HPDE6-E6E7 (cell line): ENCODE measurements at regions not wholly inside any gene's neighbourhood (a gene's known extent, or its start where the extent isn't known, plus 50 kb on each side); places are given as distances from the start of the nearest gene placed in this dataset.

Experiments
- DNase-seq: peaks from one replicate; pipeline ENCODE4 v3.0.0; 2011; ENCODE audit warnings: missing footprints; ENCODE audit errors: extremely low spot score

DNA sequence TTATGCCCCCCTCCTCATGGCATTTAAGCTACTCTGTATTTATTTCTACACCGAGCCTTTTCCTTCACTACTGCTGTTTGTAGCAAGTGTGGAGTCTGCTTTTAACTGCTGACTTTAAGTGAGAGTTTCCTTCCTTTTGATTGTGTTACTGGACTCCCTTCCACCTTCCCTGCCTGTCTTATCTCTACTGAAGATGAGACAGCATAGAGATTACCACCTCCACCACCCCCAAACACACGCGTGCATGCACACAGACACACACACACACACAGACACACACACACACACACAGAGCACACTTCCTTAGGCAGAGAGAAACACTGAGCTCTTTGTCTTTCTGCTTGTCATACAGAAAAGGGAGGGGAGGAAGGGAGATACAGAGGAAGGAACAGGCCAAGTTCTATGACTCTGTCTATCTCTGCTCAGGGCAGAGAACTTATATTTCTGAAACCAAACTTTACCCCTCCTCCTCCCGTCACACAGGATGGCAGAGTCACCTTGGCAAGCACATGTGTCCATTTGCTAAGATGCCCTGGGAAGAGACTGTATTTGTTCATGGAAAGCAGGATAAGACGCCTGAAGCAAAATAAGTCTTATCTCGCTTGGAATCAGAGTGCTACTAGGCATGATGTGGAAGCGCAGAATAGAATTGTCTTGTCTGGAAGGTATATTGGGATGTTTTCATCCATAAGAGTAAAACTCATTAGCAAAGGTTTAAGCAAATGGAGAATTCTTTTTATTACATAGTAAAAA lies 81.8 kb upstream of the CAV2 start:
- DNase-seq, result no peak

DNA sequence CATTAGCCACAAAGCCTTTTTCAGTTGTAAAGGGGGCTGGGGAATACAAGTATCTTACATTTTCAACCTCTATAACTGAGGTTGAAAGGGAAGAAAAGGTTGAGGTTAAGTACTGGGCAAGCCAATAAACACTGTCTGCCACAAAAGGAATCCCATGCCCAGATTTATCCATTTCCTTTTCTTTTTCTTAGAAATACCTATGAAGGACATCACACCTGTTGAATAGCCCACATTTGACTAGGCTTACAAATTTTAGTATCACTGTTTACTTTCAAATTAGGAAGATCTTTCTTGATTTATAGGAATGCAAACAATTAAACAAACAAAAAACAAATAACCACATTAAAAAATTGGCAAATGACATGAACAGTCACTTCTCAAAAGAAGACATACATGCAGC lies 81.0 kb upstream of the CAV2 start:
- DNase-seq, result no peak

DNA sequence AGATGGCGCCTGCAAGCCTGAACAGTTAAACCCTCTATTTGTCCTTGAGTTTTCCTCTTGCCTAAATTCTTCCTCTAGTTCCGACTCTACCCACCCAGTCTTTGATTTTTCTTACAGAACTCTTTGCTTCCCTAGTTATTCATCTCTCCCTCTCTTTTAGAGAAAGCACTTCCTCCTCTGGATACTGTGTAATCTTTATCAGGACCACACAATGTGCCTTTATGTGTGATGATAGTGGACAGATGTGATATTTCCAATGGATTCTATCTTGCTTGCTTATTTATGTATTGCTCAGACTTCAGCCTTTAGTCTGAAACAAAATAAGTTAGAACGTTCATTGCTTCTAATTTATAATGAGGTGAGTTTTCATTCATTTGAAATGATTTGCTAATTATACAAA lies 79.5 kb upstream of the CAV2 start:
- no peak for DNase-seq

DNA sequence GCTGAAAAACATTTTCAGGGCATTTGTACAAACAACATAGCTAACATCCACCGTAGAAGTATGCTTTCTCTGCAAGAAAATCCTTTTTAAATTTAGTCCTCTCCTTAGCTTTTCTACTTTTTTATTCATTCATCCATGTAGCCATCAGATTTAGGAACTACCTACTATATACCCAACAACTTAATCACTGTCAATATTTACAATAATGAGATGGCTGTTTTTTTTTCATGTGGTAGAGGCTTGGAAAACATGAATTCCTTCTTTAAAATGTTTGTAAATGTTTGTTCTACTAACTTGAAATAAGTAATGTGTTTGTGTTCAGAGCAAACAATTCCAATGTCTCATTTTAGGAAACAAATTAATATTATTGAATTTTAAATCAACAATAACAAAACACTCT lies 78.2 kb upstream of the CAV2 start:
- DNase-seq, result no peak

DNA sequence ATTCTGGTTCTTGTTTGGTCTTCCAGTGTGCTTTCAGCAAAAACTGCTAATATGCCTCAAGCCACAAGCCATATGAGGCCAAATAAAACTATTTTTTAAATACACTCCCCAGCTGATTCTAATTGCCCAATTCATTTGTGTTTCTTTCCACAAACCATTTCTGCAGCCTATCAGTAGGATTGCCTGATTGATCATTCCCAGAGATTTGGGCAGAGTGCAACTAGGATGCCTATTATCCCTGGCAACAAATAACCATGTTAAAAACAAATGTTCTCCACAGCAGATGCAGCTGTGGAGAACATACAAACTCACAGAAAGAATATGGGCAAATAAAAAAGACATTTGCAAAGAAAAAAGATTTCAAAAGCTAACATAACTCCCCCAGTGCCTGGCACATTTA lies 76.9 kb upstream of the CAV2 start:
- DNase-seq, result no peak

DNA sequence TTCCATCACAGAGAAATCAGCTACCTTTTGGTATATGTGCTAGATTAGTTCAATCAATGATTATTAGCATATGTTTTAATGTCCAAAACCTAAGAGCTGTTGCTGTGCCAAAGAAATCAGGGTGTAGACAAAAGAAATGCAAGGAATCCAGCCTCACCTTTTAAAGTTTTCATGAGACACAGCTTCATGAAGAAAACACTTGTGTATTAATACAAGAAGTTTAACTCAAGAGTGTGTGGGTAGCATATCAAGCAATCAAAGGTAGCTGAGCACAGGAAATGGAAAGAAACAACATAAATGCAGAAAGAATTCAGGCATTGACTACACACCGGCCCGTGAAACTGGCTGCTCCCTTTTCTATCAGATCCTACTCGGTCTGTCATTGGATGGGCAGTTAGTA lies 76.0 kb upstream of the CAV2 start:
- no peak for DNase-seq

DNA sequence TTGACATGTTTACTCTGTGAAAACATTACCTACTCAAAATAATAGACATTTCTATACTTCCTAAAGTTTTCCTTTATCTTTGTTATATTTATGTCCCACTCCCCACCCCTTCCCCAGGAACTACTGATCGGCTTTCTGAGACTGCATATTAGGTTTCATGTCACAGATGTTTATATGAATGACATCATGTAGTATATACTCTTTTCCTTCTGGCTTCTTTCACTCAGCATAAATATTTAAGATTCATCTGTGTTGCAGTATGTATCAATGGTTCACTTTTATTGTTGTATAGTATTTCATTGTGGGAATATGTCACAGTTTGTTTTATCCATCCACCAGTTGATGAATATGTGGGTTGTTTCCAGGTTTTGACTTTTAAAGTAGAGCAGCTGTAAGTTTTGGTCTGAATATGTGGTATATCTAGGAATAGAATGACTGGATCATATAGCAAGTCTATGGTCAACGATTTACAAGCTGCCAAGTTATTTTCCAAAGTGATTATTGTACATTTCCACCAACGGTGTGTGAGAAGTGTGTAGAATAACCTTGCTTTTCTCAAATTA lies 73.8 kb upstream of the CAV2 start:
- no peak for DNase-seq

DNA sequence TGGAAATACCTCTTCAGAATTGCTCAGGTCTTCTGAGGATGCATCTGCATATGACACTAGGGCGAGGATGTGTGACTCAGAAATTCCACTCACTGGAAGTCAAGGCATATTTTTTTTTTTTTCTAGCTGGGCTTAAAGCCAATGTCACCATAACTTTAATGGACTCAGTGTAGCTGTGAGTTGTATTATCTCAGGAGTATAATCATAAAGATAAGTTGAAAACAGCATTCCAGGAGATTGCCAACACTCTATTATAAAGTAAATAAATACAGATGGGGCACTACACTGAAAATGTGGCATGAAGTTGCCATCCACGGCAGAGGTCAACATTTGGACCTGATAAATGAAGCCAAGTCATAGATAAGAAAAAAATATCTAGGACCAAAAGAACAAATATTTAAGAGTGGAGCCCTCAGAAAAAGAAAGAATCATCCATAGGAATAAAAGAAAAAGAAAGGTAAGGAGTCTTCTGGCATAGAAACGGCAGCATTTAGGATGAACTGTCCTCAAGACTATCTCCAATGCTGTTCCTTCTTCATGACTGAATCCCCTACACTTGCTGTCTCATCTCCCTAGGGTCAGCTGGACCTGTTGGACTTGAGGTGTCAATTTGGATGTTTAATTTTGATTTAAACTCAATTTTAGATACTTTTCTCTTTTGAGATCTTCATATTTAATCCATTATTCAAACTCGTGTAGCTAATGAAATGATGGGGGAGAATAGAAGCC lies 72.9 kb upstream of the CAV2 start:
- peak; percentile 25 for DNase-seq

DNA sequence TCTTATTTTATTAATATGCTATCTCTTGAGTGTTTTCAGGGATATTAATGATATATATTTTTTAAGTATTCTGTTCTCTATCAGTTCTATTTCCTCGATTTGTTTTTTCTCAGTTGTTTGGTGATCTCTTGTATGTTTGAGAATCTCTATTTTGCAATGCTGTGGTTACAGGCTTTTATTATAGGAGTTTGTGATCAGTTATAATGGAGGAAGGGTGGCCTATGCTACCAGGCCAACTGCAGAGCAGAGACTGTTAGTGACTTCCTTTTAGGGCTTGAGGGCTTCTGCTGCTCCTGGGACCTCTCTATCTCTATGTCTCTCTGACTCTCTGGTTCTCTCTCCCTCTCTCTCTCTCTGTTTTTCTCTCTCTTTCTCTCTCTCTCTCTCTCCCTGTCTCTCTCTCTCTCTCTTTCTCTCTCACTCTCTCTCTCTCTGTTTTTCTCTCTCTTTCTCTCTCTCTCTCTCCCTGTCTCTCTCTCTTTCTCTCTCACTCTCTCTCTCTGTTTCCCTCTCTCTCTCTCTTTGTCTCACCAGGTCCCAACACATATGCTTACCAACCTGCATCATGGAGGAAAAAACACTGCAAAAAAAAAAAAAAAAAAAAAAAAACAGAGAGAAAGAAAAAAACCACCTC lies 69.4 kb upstream of the CAV2 start:
- DNase-seq, result no peak

DNA sequence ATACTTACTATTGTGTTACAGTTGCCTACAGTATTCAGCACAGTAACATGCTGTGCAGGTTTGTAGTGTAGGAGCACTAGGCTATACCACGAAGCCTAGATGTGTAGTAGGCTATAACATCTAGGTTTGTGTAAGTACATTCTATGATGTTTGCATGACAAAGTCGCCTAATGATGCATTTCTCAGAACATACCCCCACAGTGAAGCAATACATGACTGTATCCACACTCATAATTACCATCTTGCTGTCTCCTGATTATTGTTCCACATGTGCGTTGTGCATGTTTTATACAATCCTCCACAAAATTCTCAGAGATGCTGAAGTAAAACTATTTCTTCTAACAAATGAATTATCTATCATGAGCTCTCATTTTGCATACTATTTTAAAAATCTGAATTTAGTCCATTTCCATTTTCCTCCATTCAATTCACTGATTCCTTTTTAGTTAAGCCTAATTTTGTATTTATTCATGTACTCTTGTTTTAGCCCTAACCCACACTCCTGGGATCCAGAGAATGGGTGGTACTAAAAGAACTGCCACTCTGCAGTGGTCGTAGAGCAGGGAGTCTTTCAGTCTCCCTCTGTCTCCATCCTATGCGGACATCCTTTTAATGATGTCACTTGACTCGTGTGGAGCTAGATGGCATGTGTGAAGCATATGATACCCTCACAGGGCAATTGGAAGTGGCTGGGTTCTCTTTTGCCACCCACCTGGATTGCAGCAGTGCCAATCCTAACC lies 67.6 kb upstream of the CAV2 start:
- no peak for DNase-seq

DNA sequence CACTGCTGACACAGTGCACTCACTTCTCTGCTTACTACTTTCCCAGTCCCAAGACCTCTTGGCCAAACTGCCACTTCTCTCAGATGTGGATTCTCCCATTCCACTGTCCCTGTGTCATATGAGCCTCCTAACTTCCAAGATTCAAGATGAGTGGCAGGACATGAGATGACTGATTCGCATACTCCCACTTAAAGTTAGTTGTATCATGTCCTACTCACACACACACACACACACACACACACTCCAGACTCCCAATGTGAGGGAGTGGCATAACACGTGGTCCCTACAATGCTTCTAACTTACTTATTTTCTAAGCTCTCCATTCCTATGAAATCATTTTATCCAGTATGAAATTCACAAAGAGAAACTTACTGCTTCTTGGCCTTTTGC lies 67.0 kb upstream of the CAV2 start:
- no peak for DNase-seq

DNA sequence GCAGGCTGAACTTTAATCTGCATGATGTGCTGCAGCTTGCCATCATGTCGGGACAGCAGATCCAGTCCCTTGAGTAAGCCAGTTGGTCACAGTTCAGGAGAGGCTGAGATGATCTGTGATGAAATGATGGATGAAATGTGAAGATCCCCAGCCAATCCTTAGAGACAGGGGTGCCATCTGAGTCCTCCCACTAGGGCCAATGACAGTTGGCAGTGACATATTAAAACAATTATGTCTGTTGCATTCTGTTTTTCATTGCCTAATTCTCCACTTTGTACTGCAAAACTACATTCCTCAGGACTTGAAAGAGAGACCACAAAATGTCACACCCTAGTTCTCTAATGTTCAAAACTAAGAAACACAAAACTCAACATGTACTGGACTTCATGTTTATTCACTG lies 66.3 kb upstream of the CAV2 start:
- no peak for DNase-seq

DNA sequence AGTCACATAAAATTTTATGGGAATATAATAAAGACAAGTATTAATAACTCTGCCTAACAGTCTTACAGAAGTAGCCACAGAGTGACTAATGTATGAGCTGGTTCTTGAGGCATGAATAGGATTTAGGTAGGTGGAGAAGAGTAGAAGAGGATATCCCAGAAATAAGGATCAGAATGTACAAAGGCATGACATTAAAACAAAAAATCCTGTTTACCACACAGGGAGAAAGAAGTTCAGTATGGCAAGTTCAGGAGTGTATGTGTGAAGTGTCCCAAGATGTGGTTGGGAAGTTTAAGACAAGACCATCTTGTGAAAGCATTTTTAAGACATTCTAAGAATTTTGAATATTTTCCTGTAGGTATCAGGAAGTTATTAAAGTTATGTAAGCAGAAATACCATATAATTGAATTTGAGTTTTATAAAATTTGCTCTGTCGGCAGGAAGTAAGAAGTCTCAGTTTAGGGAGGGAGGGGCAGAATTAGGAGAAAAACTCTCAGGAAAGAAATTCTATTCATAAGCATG lies 64.7 kb upstream of the CAV2 start:
- peak; percentile 36 for DNase-seq

DNA sequence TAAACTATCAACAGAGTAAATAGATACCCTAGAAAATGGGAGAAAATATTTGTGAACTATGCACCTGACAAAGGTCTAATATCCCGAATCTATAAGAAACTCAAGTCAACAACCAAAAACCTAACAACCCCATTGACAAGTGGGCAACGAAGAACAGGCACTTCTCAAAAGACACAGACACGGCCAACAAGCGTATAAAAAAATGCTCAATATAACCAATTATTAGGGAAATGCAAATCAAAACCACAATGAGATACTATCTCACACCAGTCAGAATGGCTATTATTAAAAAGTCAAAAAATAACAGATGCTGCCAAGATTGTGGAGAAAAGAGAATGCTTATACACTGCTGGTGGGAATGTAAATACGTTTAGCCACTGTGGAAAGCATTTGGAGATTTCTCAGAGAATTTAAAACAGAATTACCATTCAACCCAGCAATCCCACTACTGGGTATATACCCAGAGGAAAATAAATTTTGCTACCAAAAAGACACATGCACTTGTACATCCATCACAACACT lies 63.2 kb upstream of the CAV2 start:
- no peak for DNase-seq

DNA sequence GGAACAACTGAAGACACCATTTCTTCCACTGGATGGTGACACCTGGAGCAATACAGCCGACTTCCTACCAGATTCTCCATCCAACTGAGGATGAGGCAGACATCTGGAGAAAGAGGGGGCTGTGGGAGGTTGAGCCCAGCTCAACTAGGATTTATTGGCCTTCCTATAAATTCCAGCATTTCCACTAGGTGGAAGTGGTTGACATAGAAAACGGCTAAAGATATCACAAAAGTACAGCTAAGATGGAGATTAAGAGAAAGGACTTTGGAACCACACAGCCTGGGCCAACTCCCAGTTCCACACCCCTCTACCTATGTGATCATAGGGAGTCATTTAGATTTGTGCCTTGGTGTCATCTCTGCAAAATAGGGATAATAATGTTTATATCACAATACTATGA lies 61.3 kb upstream of the CAV2 start:
- DNase-seq, result no peak

DNA sequence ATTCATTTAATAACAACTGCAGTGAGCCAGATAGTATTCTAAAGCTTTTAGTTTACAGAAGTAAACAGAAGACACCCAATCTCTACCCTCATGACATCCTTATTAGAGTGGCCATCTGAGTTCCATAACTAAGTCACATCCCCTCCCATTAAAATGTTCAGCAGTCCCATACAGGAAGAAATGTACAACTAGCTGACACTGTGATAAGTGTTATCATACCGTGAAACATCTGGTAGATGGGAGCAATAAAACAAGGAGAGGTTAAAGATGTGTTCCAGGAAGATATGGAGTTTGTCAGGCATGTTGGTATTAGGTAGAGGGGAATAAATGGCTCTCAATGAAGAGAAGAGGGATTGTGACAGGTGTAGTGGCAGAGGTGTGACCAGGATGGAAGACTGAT lies 60.5 kb upstream of the CAV2 start:
- no peak for DNase-seq

DNA sequence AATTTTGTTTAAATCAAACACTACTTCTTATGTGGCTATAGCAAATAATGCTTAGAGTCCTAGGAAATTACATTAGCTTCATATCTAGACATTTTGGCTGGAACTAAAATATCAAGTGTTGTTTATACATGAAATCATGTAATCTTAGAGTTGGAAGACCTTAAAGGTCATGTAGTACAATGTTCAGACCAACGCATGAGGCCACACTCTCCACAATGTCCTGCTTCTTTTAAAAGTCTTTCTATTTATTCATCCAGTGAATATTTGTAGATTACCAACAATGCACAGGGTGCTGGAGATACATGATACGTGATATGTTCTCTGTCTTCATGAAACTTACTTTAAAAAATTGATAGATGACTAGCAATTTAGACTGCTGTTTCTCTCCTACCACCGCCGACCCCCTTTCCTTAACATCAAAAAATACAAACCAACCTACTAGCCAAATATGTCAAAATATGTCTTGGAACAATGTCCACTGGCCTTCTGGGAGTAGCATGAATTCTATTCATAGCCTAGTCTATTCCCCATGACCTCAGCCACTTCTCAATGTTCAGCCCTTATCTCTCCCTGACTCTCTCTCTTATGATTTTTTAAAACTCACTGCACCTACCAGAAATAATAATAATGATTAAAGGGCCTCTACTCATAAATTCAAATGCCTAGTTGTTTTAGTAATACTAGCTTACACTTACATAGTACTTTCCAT lies 59.5 kb upstream of the CAV2 start:
- DNase-seq, result no peak

DNA sequence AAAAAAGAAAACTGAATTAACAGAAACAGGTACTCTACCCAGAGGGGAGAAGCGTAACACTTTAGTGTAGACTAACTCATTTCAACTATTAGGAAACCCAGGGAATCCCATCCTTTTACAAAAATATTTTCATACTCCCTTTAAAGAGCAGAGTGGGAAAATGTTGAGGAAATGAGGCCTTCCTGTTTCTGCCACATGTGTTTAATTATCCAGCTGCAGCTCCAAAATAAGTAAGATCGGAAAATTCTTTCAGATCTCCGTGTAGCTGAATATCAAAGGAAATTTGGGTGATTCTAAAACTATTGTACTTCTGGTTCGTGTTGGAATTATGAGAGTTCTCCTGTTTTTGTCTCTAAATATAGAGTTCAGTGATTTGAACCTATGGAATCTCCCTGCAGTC lies 58.0 kb upstream of the CAV2 start:
- no peak for DNase-seq

DNA sequence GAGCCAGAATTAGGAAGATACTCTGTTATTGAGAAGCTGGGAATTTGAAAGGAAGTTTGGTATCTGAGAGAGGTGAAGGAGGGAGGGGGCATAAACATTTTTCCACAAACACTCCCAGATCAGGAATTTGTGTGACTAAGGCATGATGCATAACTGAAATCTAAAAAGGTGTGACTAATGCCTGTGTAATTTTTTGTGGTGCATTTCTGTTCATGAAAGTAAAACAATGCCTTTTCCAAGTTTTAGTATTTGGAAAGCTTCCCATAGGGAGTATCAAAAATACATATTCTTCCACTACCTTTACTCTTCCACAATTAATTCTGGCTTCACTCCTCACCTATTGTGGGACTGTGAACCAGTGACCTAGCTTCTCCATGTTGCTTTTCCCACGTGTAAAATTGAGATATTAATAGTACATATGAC lies 56.4 kb upstream of the CAV2 start:
- DNase-seq, result peak; percentile 50

DNA sequence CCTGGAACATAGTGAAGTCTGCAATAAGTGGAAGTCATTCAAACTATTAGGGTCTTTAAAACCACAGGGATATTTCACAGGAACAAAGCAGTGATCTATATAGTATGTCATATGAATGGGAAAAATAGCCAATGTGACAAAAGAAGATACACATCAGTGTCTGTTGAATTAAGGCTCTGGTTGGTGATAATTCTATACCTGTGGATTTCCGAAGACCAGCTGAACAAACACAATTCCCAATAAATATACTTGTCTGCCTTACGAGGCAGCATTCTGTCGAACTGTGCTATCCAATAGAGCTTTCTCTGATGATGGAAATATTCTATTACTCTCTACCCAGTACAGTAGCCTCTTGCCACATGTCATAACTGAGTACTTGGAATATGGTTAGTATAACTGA lies 55.9 kb upstream of the CAV2 start:
- DNase-seq, result no peak
